OCI-LY3 (cell line): ENCODE measurements at regions not wholly inside any gene's neighbourhood (a gene's known extent, or its start where the extent isn't known, plus 50 kb on each side); places are given as distances from the start of the nearest gene placed in this dataset.

Experiments used
- CTCF ChIP-seq: fragments of 200-600, 300-600 bp; sonication (generic); IDR thresholded peaks from 2 replicates; pipeline ENCODE4 v1.5.1; 2014; ENCODE audit warnings: antibody characterized with exemption, low read length, low read depth
- EZH2phosphoT487 ChIP-seq: fragments of 200-600 bp; shearing (Covaris generic); IDR thresholded peaks from 2 replicates; pipeline ENCODE4 v1.6.1; 2018; ENCODE audit warnings: antibody characterized with exemption, mixed run types, low read depth

GRCh38 chr10:78752708-78753107, 316.1 kb upstream of the ZMIZ1 start:
- TF ChIP-seq CTCF: no peak
- no peak for TF ChIP-seq EZH2phosphoT487
